Natural killer cell (primary cell): ENCODE measurements at regions not wholly inside any gene's neighbourhood (a gene's known extent, or its start where the extent isn't known, plus 50 kb on each side); places are given as distances from the start of the nearest gene placed in this dataset.

ENCODE experiments used
- ATAC-seq, 3 donors: fragments of 150-1000 bp in 2 of 3; fragments of 200-7000 bp in 1 of 3; cut with Tn5 transposase; 1 replicate in 1 of 3; 2 replicates in 2 of 3; pipeline ENCODE4 v1.10.0; 2021; ENCODE audit warnings: mild to moderate bottlenecking in 2 of 3, moderate library complexity in 2 of 3
- DNase-seq, 2 donors: peaks; one replicate each; pipeline versions ENCODE4 v3.0.0 to v3.0.0-alpha.2; 2013 to 2021; ENCODE audit warnings: mixed read lengths in 1 of 2
- H3K27ac ChIP-seq: one replicate; pipeline ENCODE4 v1.5.1; 2013; ENCODE audit warnings: mild to moderate bottlenecking, low read length
- H3K27me3 ChIP-seq: one replicate; pipeline ENCODE4 v1.6.1; 2013; ENCODE audit warnings: low read length; ENCODE audit not compliant: control insufficient read depth, insufficient read depth
- H3K36me3 ChIP-seq: one replicate; pipeline ENCODE4 v1.6.1; 2013; ENCODE audit warnings: low read length; ENCODE audit not compliant: control insufficient read depth, insufficient read depth
- H3K4me1 ChIP-seq: one replicate; pipeline ENCODE4 v1.6.1; 2013; ENCODE audit warnings: low read length; ENCODE audit not compliant: control insufficient read depth, insufficient read depth
- H3K4me3 ChIP-seq: one replicate; pipeline ENCODE4 v1.5.1; 2013; ENCODE audit warnings: low read length
- H3K9me3 ChIP-seq: one replicate; pipeline ENCODE4 v1.6.1; 2013; ENCODE audit warnings: low read length; ENCODE audit not compliant: control insufficient read depth, insufficient read depth
- H3K27ac Mint-ChIP-seq, 2 donors: one replicate each; pipeline ENCODE4 v1.8.0; 2022; ENCODE audit warnings: mild to moderate bottlenecking in 2 of 2, mixed read lengths in 2 of 2, moderate library complexity in 1 of 2
- H3K27me3 Mint-ChIP-seq, 2 donors: one replicate each; pipeline ENCODE4 v1.8.0; 2022; ENCODE audit warnings: low read depth in 2 of 2, mixed read lengths in 2 of 2
- H3K36me3 Mint-ChIP-seq: one replicate; pipeline ENCODE4 v1.8.0; 2022; ENCODE audit warnings: mixed read lengths
- H3K4me1 Mint-ChIP-seq, 2 donors: one replicate each; pipeline ENCODE4 v1.8.0; 2022; ENCODE audit warnings: mixed read lengths in 2 of 2
- H3K4me3 Mint-ChIP-seq: one replicate; pipeline ENCODE4 v1.8.0; 2022; ENCODE audit warnings: mild to moderate bottlenecking, moderate library complexity, mixed read lengths
- H3K9me3 Mint-ChIP-seq, 2 donors: one replicate each; pipeline ENCODE4 v1.8.0; 2022; ENCODE audit warnings: mixed read lengths in 2 of 2
- WGBS: methylation state at CpG from one replicate; pipeline ENCODE4 v1.1.7; 2013; ENCODE audit warnings: missing lambda C conversion rate; ENCODE audit not compliant: insufficient coverage; 5-methylcytosine and 5-hydroxymethylcytosine counted together
- intact Hi-C: fragments of 100-400 bp; cut with micrococcal nuclease; formaldehyde crosslinking; loops from one replicate; pipeline ENCODE4 v1.14.2; 2022
- TF ChIP-seq, protein P1 (sequence below): fragments of 200-600 bp; IDR thresholded peaks from one replicate; pipeline ENCODE4 v1.8.0; 2022; ENCODE audit warnings: antibody characterized with exemption

DNA sequence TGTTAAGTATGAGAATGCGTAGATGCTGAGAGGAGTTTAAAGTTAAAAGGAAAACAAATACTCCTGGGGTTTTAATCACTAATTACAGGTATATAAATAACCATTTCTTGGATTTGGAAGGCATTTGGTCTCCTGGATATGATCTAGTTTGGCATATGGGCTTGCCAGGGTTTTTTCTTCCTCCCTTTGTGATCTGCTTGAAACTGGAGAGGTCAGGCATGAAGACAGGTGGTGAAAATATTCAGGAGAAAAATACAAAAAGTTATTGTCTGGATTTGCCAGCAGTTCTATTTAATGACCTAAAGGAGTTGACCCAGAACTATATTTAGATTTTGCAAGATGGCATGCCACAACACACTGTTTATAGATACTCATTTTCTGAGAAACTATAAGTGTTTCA is 136.3 kb downstream of the DIPK2A start:
- Histone ChIP-seq H3K27ac (no peak overlapping the region), H3K27me3 (no peaks in the 10 kb centered on the region), H3K4me1 (no peaks in the 10 kb centered on the region), H3K9me3 (no peaks in the 10 kb centered on the region), H3K36me3 (no peaks in the 10 kb centered on the region), H3K4me3 (no peak overlapping the region)
- no CpG with 5 or more reads among the region's 1 CpG for WGBS
- H3K36me3 Mint-ChIP-seq, result no peaks in the 10 kb centered on the region
- peaks cover 4 to 6% of the 10 kb centered on the region in 2 donors for H3K27me3 Mint-ChIP-seq
- H3K4me3 Mint-ChIP-seq, result no peak overlapping the region
- H3K27ac Mint-ChIP-seq, result no peak overlapping the region
- intact Hi-C loops, result no loop called here
- no peaks in the 10 kb centered on the region for H3K9me3 Mint-ChIP-seq
- H3K4me1 Mint-ChIP-seq, result peaks cover 0 to 8% of the 10 kb centered on the region in 2 donors
- ATAC-seq (no peak), DNase-seq (no peak)
- TF ChIP-seq, protein P1, sequence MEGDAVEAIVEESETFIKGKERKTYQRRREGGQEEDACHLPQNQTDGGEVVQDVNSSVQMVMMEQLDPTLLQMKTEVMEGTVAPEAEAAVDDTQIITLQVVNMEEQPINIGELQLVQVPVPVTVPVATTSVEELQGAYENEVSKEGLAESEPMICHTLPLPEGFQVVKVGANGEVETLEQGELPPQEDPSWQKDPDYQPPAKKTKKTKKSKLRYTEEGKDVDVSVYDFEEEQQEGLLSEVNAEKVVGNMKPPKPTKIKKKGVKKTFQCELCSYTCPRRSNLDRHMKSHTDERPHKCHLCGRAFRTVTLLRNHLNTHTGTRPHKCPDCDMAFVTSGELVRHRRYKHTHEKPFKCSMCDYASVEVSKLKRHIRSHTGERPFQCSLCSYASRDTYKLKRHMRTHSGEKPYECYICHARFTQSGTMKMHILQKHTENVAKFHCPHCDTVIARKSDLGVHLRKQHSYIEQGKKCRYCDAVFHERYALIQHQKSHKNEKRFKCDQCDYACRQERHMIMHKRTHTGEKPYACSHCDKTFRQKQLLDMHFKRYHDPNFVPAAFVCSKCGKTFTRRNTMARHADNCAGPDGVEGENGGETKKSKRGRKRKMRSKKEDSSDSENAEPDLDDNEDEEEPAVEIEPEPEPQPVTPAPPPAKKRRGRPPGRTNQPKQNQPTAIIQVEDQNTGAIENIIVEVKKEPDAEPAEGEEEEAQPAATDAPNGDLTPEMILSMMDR, result no peak

DNA sequence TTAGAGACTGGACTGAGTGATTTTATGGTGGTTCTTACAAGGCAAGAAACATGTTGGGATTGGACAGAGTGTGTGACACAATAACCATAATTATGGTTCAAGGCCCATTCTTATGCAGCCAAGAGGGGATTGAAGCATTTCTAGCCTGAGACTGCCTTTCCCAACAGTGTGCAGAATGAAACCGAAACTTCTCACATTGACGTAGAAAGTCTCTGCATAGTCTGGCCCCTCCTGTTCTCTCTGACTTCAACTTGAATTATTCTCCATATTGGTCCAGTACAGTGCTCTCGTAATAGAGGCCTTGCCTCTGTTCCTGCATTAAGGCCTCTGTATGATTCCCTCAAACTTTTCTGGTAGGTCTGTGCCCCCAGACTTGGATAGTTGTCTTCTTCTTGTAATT is 138.3 kb downstream of the DIPK2A start:
- WGBS, result 65% methylated on average over 3 of the region's 3 CpGs
- H3K27ac ChIP-seq, result no peak overlapping the region
- no peaks in the 10 kb centered on the region for H3K36me3 Mint-ChIP-seq
- intact Hi-C loops, result no loop called here
- TF ChIP-seq, protein P1, result no peak
- H3K36me3 ChIP-seq, result no peaks in the 10 kb centered on the region
- ATAC-seq (peak; percentile 84 to 88 (median 84)), DNase-seq (peak in 1 of 2 donors; percentile 52)
- H3K9me3 ChIP-seq, result no peaks in the 10 kb centered on the region
- no peaks in the 10 kb centered on the region for H3K27me3 ChIP-seq
- peak overlapping the region; percentile 7 for H3K4me3 Mint-ChIP-seq
- no peak overlapping the region for H3K27ac Mint-ChIP-seq
- no peak overlapping the region for H3K4me3 ChIP-seq
- peaks cover 4 to 6% of the 10 kb centered on the region in 2 donors for H3K27me3 Mint-ChIP-seq
- peaks cover 0 to 8% of the 10 kb centered on the region in 2 donors for H3K4me1 Mint-ChIP-seq
- no peaks in the 10 kb centered on the region for H3K4me1 ChIP-seq
- H3K9me3 Mint-ChIP-seq, result no peaks in the 10 kb centered on the region

DNA sequence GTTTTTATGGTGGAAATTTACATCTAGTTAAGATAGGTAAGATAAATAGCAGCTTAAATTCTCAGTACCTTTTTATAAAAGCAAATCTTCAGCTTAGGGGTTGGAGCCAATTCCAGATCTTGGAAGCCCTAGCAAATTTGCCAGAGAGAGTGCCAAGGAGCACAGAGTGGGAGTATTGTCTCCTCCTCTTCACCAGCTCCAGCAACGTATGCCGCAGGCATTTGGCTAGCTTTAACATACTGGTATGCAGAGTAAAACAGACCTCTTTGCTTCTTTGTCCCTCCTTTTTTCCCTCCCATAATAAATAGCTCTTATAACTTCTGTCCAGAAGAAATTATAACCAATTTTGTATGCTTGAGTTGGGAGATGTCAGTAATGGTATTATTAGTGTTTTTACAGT is 140.4 kb downstream of the DIPK2A start:
- H3K27me3 ChIP-seq, result no peaks in the 10 kb centered on the region
- no peaks in the 10 kb centered on the region for H3K4me1 ChIP-seq
- no peaks in the 10 kb centered on the region for H3K36me3 ChIP-seq
- intact Hi-C loops, result no loop called here
- Mint-ChIP-seq H3K27me3 (peaks cover 2 to 3% of the 10 kb centered on the region in 2 donors), H3K4me1 (peaks cover 0 to 8% of the 10 kb centered on the region in 2 donors), H3K27ac (no peak overlapping the region), H3K4me3 (no peak overlapping the region), H3K36me3 (no peaks in the 10 kb centered on the region), H3K9me3 (no peaks in the 10 kb centered on the region)
- no peak overlapping the region for H3K4me3 ChIP-seq
- H3K27ac ChIP-seq, result no peak overlapping the region
- ATAC-seq, result no peak
- WGBS, result 100% methylated on average over 2 of the region's 2 CpGs
- H3K9me3 ChIP-seq, result no peaks in the 10 kb centered on the region
- TF ChIP-seq, protein P1, result no peak
- DNase-seq, result no peak

DNA sequence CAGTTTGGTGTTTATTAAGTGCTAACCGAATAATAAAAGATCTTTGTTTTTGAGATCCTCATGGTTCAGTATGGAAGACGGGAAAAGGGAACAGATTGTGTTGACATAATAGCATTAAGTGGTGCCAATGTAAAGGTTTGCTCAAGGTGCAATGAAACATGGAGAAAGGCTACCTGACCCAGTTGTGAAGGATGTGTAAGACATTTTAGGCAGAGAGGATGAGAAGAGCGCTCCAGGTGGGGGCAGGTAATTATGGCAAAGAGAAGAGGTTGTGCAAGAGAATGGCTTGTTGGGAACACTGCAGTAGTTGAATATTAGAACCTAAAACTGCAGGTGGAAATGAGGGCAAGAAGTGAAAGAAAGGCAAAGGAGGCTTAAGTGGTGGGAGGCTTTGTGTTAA is 140.8 kb downstream of the DIPK2A start:
- Histone ChIP-seq H3K27ac (no peak overlapping the region), H3K27me3 (no peaks in the 10 kb centered on the region), H3K4me3 (no peak overlapping the region), H3K4me1 (no peaks in the 10 kb centered on the region), H3K36me3 (no peaks in the 10 kb centered on the region), H3K9me3 (no peaks in the 10 kb centered on the region)
- Mint-ChIP-seq H3K4me1 (peaks cover 0 to 8% of the 10 kb centered on the region in 2 donors), H3K36me3 (no peaks in the 10 kb centered on the region), H3K4me3 (no peak overlapping the region), H3K9me3 (no peaks in the 10 kb centered on the region), H3K27ac (no peak overlapping the region), H3K27me3 (no peaks in the 10 kb centered on the region)
- DNase-seq (no peak), ATAC-seq (no peak)
- intact Hi-C loops, result no loop called here
- TF ChIP-seq, protein P1, result no peak
- 93% methylated on average over 3 of the region's 3 CpGs for WGBS
